GF-D8 (cell line): ENCODE measurements at regions not wholly inside any gene's neighbourhood (a gene's known extent, or its start where the extent isn't known, plus 50 kb on each side); places are given as distances from the start of the nearest gene placed in this dataset.

Source experiments
- DNase-seq: peaks from one replicate; lab custom pipeline; 2025; lab: John Stamatoyannopoulos, UW

GRCh38 chr5:97591781-97592180 lies 408.7 kb upstream of the RIOK2 start:
- no peak for DNase-seq

- no peak for DNase-seq
These were observed 417.4 kb upstream of the RIOK2 start for GRCh38 chr5:97600486-97600885.

GRCh38 chr5:97601651-97602050 lies 418.6 kb upstream of the RIOK2 start:
- DNase-seq: no peak

- DNase-seq: no peak
These were observed 423.5 kb upstream of the RIOK2 start for GRCh38 chr5:97606531-97606930.

GRCh38 chr5:97608501-97608900 lies 425.5 kb upstream of the RIOK2 start:
- DNase-seq: no peak

- no peak for DNase-seq
These were observed 435.7 kb upstream of the RIOK2 start for GRCh38 chr5:97618721-97619120.

- no peak for DNase-seq
These were observed 440.4 kb upstream of the RIOK2 start for GRCh38 chr5:97623441-97623840.

- no peak for DNase-seq
These were observed 441.8 kb upstream of the RIOK2 start for GRCh38 chr5:97624886-97625285.

GRCh38 chr5:97627272-97627671 lies 444.2 kb upstream of the RIOK2 start:
- no peak for DNase-seq

GRCh38 chr5:97628031-97628430 lies 445.0 kb upstream of the RIOK2 start:
- DNase-seq: no peak

- DNase-seq: no peak
These were observed 445.8 kb upstream of the RIOK2 start for GRCh38 chr5:97628807-97629206.

GRCh38 chr5:97629276-97629675 lies 446.2 kb upstream of the RIOK2 start:
- DNase-seq: no peak

- no peak for DNase-seq
These were observed 452.5 kb upstream of the RIOK2 start for GRCh38 chr5:97635553-97635952.

- no peak for DNase-seq
These were observed 453.7 kb upstream of the RIOK2 start for GRCh38 chr5:97636766-97637165.

- DNase-seq: no peak
These were observed 458.0 kb upstream of the RIOK2 start for GRCh38 chr5:97641081-97641480.

- DNase-seq: no peak
These were observed 461.2 kb upstream of the RIOK2 start for GRCh38 chr5:97644206-97644605.

- DNase-seq: no peak
These were observed 461.8 kb upstream of the RIOK2 start for GRCh38 chr5:97644896-97645295.

GRCh38 chr5:97657239-97657638 lies 474.2 kb upstream of the RIOK2 start:
- no peak for DNase-seq

- DNase-seq: no peak
These were observed 475.3 kb upstream of the RIOK2 start for GRCh38 chr5:97658116-97658900.

- no peak for DNase-seq
These were observed 483.7 kb upstream of the RIOK2 start for GRCh38 chr5:97666783-97667182.

GRCh38 chr5:97670447-97670846 lies 487.4 kb upstream of the RIOK2 start:
- DNase-seq: no peak

- DNase-seq: no peak
These were observed 493.6 kb upstream of the RIOK2 start for GRCh38 chr5:97676608-97677007.

GRCh38 chr5:97694091-97694490 lies 511.0 kb upstream of the RIOK2 start:
- DNase-seq: no peak

GRCh38 chr5:97714424-97714823 lies 531.4 kb upstream of the RIOK2 start:
- no peak for DNase-seq
